ENCODE measurements at regions not wholly inside any gene's neighbourhood (a gene's known extent, or its start where the extent isn't known, plus 50 kb on each side); places are given as distances from the start of the nearest gene placed in this dataset.

DNA sequence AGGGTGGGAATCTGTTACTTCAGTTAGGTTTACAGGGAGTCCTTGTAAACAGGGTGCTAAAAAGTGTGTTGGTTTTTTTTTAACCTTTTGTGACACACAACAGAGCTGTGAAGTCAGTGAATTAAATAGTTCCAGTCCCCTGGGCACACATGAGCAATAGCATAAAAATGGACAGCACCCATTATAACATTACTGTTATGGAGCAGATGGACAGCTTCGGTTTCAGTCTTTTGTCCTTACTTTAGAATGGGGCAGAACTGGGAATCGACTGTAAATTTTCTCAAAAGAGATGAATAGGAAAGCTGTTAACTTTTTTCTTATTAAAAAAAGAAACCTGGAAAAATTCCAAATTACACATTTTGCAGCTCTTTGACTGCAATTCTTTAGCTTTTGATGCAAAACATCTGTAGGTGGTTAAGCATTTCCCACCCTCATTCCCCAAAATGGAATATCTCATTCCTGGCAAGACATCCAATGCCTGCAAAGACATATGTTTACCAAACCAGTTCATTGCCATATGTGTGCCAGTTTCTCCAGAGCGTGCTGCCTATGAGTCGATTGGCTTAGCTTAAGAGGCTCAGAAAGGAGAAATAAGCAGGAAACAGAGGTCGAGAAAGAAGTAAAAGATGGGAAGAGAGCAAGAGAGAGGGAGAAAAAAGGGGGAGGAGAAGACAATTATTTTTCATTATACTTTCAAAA lies 212.3 kb upstream of the TMEM161B start:
- TF ChIP-seq SPI1 (IDR thresholded peaks at IDR 0.05; ENCODE audit: borderline replicate concordance, low read depth) = no peak
- no peak for TF ChIP-seq POLR2AphosphoS5 (IDR thresholded peaks at IDR 0.05; ENCODE audit: low read depth)
- TF ChIP-seq GABPA (IDR thresholded peaks at IDR 0.05; ENCODE audit: low read depth) = no peak
- TF ChIP-seq CTCF (IDR thresholded peaks at IDR 0.05; ENCODE audit: insufficient read depth, low read length) = no peak
- TF ChIP-seq, protein P1, sequence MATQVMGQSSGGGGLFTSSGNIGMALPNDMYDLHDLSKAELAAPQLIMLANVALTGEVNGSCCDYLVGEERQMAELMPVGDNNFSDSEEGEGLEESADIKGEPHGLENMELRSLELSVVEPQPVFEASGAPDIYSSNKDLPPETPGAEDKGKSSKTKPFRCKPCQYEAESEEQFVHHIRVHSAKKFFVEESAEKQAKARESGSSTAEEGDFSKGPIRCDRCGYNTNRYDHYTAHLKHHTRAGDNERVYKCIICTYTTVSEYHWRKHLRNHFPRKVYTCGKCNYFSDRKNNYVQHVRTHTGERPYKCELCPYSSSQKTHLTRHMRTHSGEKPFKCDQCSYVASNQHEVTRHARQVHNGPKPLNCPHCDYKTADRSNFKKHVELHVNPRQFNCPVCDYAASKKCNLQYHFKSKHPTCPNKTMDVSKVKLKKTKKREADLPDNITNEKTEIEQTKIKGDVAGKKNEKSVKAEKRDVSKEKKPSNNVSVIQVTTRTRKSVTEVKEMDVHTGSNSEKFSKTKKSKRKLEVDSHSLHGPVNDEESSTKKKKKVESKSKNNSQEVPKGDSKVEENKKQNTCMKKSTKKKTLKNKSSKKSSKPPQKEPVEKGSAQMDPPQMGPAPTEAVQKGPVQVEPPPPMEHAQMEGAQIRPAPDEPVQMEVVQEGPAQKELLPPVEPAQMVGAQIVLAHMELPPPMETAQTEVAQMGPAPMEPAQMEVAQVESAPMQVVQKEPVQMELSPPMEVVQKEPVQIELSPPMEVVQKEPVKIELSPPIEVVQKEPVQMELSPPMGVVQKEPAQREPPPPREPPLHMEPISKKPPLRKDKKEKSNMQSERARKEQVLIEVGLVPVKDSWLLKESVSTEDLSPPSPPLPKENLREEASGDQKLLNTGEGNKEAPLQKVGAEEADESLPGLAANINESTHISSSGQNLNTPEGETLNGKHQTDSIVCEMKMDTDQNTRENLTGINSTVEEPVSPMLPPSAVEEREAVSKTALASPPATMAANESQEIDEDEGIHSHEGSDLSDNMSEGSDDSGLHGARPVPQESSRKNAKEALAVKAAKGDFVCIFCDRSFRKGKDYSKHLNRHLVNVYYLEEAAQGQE (IDR thresholded peaks at IDR 0.05; ENCODE audit: insufficient replicate concordance, low read depth) = no peak
- no peak for DNase-seq (ENCODE audit: low read depth in 1 of 2, low spot score in 1 of 2)
- H3K4me3 ChIP-seq (replicated peaks; ENCODE audit: insufficient read depth, low read length) = no peak overlapping the region

DNA sequence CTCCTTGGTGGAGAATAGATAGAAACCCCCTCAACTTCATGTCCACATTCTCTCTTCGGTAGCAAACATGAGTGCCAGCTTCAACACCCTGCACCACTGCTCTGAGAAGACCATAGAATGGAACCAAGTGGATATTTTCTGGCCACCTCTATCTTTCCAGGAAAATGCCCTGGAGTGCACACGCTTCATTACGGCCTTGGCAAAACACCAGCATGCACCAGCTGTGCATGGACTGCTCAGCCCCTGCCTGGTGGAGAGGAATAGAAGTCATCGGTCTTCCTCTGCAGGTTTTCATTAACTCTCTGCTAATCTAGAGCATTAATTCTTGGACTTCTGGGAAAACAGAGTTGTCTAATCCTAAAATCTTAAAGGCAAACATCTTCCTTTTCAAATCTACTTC lies 211.6 kb upstream of the TMEM161B start:
- TF ChIP-seq SPI1 (IDR thresholded peaks at IDR 0.05; ENCODE audit: borderline replicate concordance, low read depth) = no peak
- TF ChIP-seq, protein P1 (IDR thresholded peaks at IDR 0.05; ENCODE audit: insufficient replicate concordance, low read depth) = no peak
- H3K4me3 ChIP-seq (replicated peaks; ENCODE audit: insufficient read depth, low read length) = no peak overlapping the region
- no peak for DNase-seq (ENCODE audit: low read depth in 1 of 2, low spot score in 1 of 2)
- no peak overlapping the region for H3K27ac ChIP-seq (replicated peaks)
- no peaks in the 10 kb centered on the region for H3K27me3 ChIP-seq (ENCODE audit: insufficient read depth, poor library complexity, severe bottlenecking)

More for the DNA sequence above, 212.3 kb upstream of the TMEM161B start:
- Histone ChIP-seq H3K27ac (replicated peaks) (no peak overlapping the region), H3K27me3 (ENCODE audit: insufficient read depth, poor library complexity, severe bottlenecking) (no peaks in the 10 kb centered on the region)

DNA sequence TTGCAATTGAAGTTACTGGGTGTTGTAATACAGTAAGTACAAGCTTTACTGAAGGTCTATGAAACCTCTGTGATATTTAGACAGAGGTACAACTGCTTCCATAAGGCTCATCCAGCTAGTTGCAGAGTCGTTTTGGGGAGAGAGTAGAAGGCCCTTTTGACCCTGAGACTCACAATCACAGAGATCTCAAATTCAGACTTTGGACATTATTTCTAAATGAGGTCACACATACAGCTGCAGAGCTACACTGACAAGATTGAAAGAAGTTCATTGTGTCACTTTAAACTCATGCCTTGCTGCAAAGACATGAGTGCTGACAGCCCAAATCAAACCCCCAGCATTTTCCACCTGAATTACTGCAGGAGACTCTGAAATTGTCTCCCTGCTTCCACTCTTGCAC lies 205.9 kb upstream of the TMEM161B start:
- no peak for DNase-seq (ENCODE audit: low read depth in 1 of 2, low spot score in 1 of 2)

GRCh38 chr5:88470745-88471144 lies 202.1 kb upstream of the TMEM161B start:
- no peak overlapping the region for H3K4me3 ChIP-seq (replicated peaks; ENCODE audit: insufficient read depth, low read length)
- TF ChIP-seq POLR2AphosphoS5 (IDR thresholded peaks at IDR 0.05; ENCODE audit: low read depth) = no peak
- DNase-seq (ENCODE audit: low read depth in 1 of 2, low spot score in 1 of 2) = no peak
- no peak overlapping the region for H3K27ac ChIP-seq (replicated peaks)
- no peaks in the 10 kb centered on the region for H3K27me3 ChIP-seq (ENCODE audit: insufficient read depth, poor library complexity, severe bottlenecking)

More for the DNA sequence above, 205.9 kb upstream of the TMEM161B start:
- TF ChIP-seq POLR2AphosphoS5 (IDR thresholded peaks at IDR 0.05; ENCODE audit: low read depth) (no peak), CTCF (IDR thresholded peaks at IDR 0.05; ENCODE audit: insufficient read depth, low read length) (no peak)
- Histone ChIP-seq H3K27ac (replicated peaks) (no peak overlapping the region), H3K27me3 (ENCODE audit: insufficient read depth, poor library complexity, severe bottlenecking) (no peaks in the 10 kb centered on the region), H3K4me3 (replicated peaks; ENCODE audit: insufficient read depth, low read length) (no peak overlapping the region)

DNA sequence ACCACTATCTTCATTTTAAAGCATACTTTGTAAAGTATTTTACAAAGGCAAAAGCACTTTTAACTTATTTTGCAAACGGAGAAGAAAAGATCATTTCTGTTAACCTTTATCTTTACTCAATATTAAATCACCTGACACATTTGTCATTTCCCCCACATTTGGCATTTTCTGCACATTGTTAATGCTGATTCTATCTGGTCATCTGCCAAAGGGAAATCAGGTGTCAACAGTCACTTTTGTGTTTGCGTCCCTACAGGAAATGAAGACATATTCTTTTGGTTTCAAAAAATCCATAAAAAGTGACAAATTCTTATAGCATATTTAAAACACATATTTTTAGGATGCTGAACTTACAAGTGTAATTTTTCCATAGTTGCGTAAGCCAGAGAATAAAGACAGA lies 191.3 kb upstream of the TMEM161B start:
- TF ChIP-seq, protein P1 (IDR thresholded peaks at IDR 0.05; ENCODE audit: insufficient replicate concordance, low read depth) = no peak
- no peak for TF ChIP-seq SPI1 (IDR thresholded peaks at IDR 0.05; ENCODE audit: borderline replicate concordance, low read depth)
- TF ChIP-seq POLR2AphosphoS5 (IDR thresholded peaks at IDR 0.05; ENCODE audit: low read depth) = no peak
- Histone ChIP-seq H3K4me3 (replicated peaks; ENCODE audit: insufficient read depth, low read length) (no peak overlapping the region), H3K27ac (replicated peaks) (no peak overlapping the region), H3K27me3 (ENCODE audit: insufficient read depth, poor library complexity, severe bottlenecking) (no peaks in the 10 kb centered on the region)
- no peak for DNase-seq (ENCODE audit: low read depth in 1 of 2, low spot score in 1 of 2)

All from HL-60 (cell line).